SK-N-SH (cell line): ENCODE measurements at regions not wholly inside any gene's neighbourhood (a gene's known extent, or its start where the extent isn't known, plus 50 kb on each side); places are given as distances from the start of the nearest gene placed in this dataset.

ENCODE experiments used
- CTCF ChIA-PET: fragments of 300-600, 350-600 bp; formaldehyde crosslinking; extraction: SDS; loops from one replicate; lab custom pipeline; 2021; lab: Yijun Ruan, JAX
- POLR2A ChIA-PET: fragments of 350-600 bp; sonication (Branson Sonifier 250); formaldehyde crosslinking; extraction: SDS; loops from one replicate; lab custom pipeline; 2020; ENCODE audit warnings: antibody characterized with exemption, inconsistent platforms; lab: Yijun Ruan, JAX
- DNase-seq: peaks from one replicate; pipeline ENCODE4 v3.0.0; 2012
- H2AFZ ChIP-seq: fragments of 200-600 bp; sonication (generic); 2 replicates; pipeline ENCODE4 v1.8.1; 2016; ENCODE audit warnings: antibody characterized with exemption, mild to moderate bottlenecking, low read depth
- H3F3A ChIP-seq: fragments of 200-600 bp; sonication (generic); replicated peaks from 2 replicates; pipeline ENCODE3; 2016; ENCODE audit warnings: antibody characterized with exemption, mild to moderate bottlenecking; ENCODE audit not compliant: insufficient read depth
- H3K27ac ChIP-seq, 2 experiments: fragments of 200-500 bp in 1 of 2; fragments of 200-600 bp in 1 of 2; sonication (Bioruptor generic) in 1 of 2; sonication (generic), shearing (Covaris generic) in 1 of 2; 2 replicates each; pipeline versions ENCODE4 v1.5.1 to v1.6.1; 2014 to 2016; ENCODE audit warnings: low read depth in 2 of 2, inconsistent platforms in 1 of 2, low read length in 1 of 2, mild to moderate bottlenecking in 1 of 2, mixed read lengths in 1 of 2
- H3K27me3 ChIP-seq: fragments of 200-600 bp; sonication (generic), shearing (Covaris generic); 2 replicates; pipeline ENCODE4 v1.6.1; 2016; ENCODE audit warnings: mixed run types; ENCODE audit not compliant: insufficient read depth
- H3K36me3 ChIP-seq, 2 experiments: fragments of 200-500 bp in 1 of 2; fragments of 200-600 bp in 1 of 2; sonication (Bioruptor generic) in 1 of 2; sonication (generic) in 1 of 2; replicated peaks in 1 of 2; 2 replicates each; pipeline versions ENCODE3 to v1.5.1; 2014 to 2016; ENCODE audit warnings: low read length in 1 of 2, mild to moderate bottlenecking in 1 of 2; ENCODE audit not compliant: insufficient read depth in 2 of 2, control insufficient read depth in 1 of 2
- H3K4me1 ChIP-seq, 2 experiments: fragments of 200-500 bp in 1 of 2; fragments of 200-600 bp in 1 of 2; sonication (Bioruptor generic) in 1 of 2; sonication (generic), shearing (Covaris generic) in 1 of 2; 2 replicates each; pipeline versions ENCODE4 v1.5.1 to v1.6.1; 2014 to 2016; ENCODE audit warnings: low read depth in 1 of 2, low read length in 1 of 2, mixed run types in 1 of 2; ENCODE audit not compliant: insufficient read depth in 2 of 2, control insufficient read depth in 1 of 2
- H3K4me2 ChIP-seq: fragments of 200-600 bp; sonication (generic), shearing (Covaris generic); 2 replicates; pipeline ENCODE4 v1.6.1; 2017; ENCODE audit warnings: mixed run types
- H3K4me3 ChIP-seq, 2 experiments: fragments of 200-500 bp in 1 of 2; fragments of 200-600 bp in 1 of 2; sonication (Bioruptor generic) in 1 of 2; sonication (generic), shearing (Covaris generic) in 1 of 2; 2 replicates each; pipeline versions ENCODE4 v1.5.1 to v1.8.1; 2014 to 2016; ENCODE audit warnings: low read depth in 2 of 2, inconsistent platforms in 1 of 2, low read length in 1 of 2, mild to moderate bottlenecking in 1 of 2, mixed read lengths in 1 of 2, moderate library complexity in 1 of 2
- H3K79me2 ChIP-seq: fragments of 200-600 bp; sonication (generic); 2 replicates; pipeline ENCODE4 v1.8.1; 2017; ENCODE audit warnings: mild to moderate bottlenecking; ENCODE audit not compliant: insufficient read depth
- H3K9ac ChIP-seq: fragments of 200-600 bp; sonication (generic); 2 replicates; pipeline ENCODE4 v1.6.1; 2017; ENCODE audit warnings: mixed run types
- H3K9me2 ChIP-seq: fragments of 200-600 bp; sonication (generic); 2 replicates; pipeline ENCODE4 v1.6.1; 2017; ENCODE audit warnings: mixed run types
- H3K9me3 ChIP-seq: fragments of 200-600 bp; sonication (generic); 2 replicates; pipeline ENCODE4 v1.6.1; 2017; ENCODE audit warnings: mixed run types, mild to moderate bottlenecking, moderate library complexity
- H4K20me1 ChIP-seq: fragments of 200-600 bp; sonication (generic); 2 replicates; pipeline ENCODE4 v1.6.1; 2017; ENCODE audit warnings: mild to moderate bottlenecking, mixed run types; ENCODE audit not compliant: insufficient read depth
- CTCF ChIP-seq: fragments of 200-600 bp; sonication (generic); IDR thresholded peaks from 2 replicates; pipeline ENCODE4 v1.6.1; 2017; ENCODE audit warnings: antibody characterized with exemption, mild to moderate bottlenecking, moderate library complexity
- FOSL2 ChIP-seq: IDR thresholded peaks from 2 replicates; pipeline ENCODE4 v1.4.0; 2012; ENCODE audit warnings: low read depth, mild to moderate bottlenecking, moderate library complexity, borderline replicate concordance
- FOXM1 ChIP-seq: IDR thresholded peaks from 2 replicates; pipeline ENCODE4 v1.4.0; 2012; ENCODE audit warnings: low read depth, mild to moderate bottlenecking
- GABPA ChIP-seq: IDR thresholded peaks from 2 replicates; pipeline ENCODE4 v1.4.0; 2012; ENCODE audit warnings: low read depth, mild to moderate bottlenecking
- IRF3 ChIP-seq: fragments of 150-350 bp; IDR thresholded peaks from 2 replicates; pipeline ENCODE4 v1.6.1; 2016; ENCODE audit warnings: mild to moderate bottlenecking, low read depth, low read length
- MEF2A ChIP-seq: IDR thresholded peaks from 2 replicates; pipeline ENCODE4 v1.4.0; 2012; ENCODE audit warnings: low read depth, borderline replicate concordance
- NFIC ChIP-seq: IDR thresholded peaks from 2 replicates; pipeline ENCODE4 v1.4.0; 2012; ENCODE audit warnings: borderline replicate concordance
- PBX3 ChIP-seq: IDR thresholded peaks from 2 replicates; pipeline ENCODE4; 2012
- RCOR1 ChIP-seq: fragments of 150-350 bp; IDR thresholded peaks from 2 replicates; pipeline ENCODE4 v1.6.1; 2017; ENCODE audit warnings: antibody characterized with exemption, low read length
- REST ChIP-seq: IDR thresholded peaks from 2 replicates; pipeline ENCODE4 v1.6.1; 2012; ENCODE audit warnings: mild to moderate bottlenecking, low read depth, low read length, moderate library complexity
- RFX5 ChIP-seq: IDR thresholded peaks from 2 replicates; pipeline ENCODE4 v1.6.1; 2012; ENCODE audit warnings: mild to moderate bottlenecking, improper control_type of control experiment, low read length
- SIN3A ChIP-seq: IDR thresholded peaks from 2 replicates; pipeline ENCODE4 v1.6.1; 2012; ENCODE audit warnings: low read depth, mild to moderate bottlenecking, low read length, moderate library complexity, borderline replicate concordance
- USF2 ChIP-seq: fragments of 150-350 bp; IDR thresholded peaks from 2 replicates; pipeline ENCODE4 v1.6.1; 2017; ENCODE audit warnings: antibody characterized with exemption, low read length, low read depth, borderline replicate concordance
- YY1 ChIP-seq: IDR thresholded peaks from 2 replicates; pipeline ENCODE4 v1.4.0; 2012; ENCODE audit warnings: low read depth, mild to moderate bottlenecking
- ZBTB33 ChIP-seq: IDR thresholded peaks from 2 replicates; pipeline ENCODE4 v1.4.0; 2012; ENCODE audit warnings: low read depth, borderline replicate concordance
- WGBS: methylation state at CpG from one replicate; pipeline ENCODE4 v1.1.6; 2017; ENCODE audit warnings: low lambda C conversion rate; 5-methylcytosine and 5-hydroxymethylcytosine counted together

GRCh38 chr3:41037651-41038334 lies 161.5 kb upstream of the CTNNB1 start (continued):
- TF ChIP-seq SIN3A (no peak), USF2 (no peak)
- TF ChIP-seq, all 33 proteins: peak for 0

- Histone ChIP-seq H3K4me2 (no peak overlapping the region), H3F3A (no peaks in the 10 kb centered on the region), H3K9me2 (no peaks in the 10 kb centered on the region), H3K27me3 (no peaks in the 10 kb centered on the region), H3K9me3 (no peaks in the 10 kb centered on the region), H3K4me3 (no peak overlapping the region), H2AFZ (no peak overlapping the region), H4K20me1 (no peaks in the 10 kb centered on the region), H3K36me3 (no peaks in the 10 kb centered on the region), H3K79me2 (no peaks in the 10 kb centered on the region), H3K4me1 (no peaks in the 10 kb centered on the region), H3K9ac (no peak overlapping the region), H3K27ac (no peak overlapping the region)
- ChIA-PET CTCF (no interaction called here), POLR2A (no interaction called here)
- TF ChIP-seq FOSL2 (no peak), IRF3 (no peak), RFX5 (no peak), PBX3 (no peak), YY1 (no peak), CTCF (no peak), MEF2A (no peak), RCOR1 (no peak), REST (no peak), NFIC (no peak), FOXM1 (no peak), GABPA (no peak), ZBTB33 (no peak)
- WGBS = 9% methylated on average over 2 of the region's 2 CpGs
- no peak for DNase-seq
Observed at GRCh38 chr3:41040256-41040655, 159.0 kb upstream of the CTNNB1 start.
